ENCODE measurements at regions not wholly inside any gene's neighbourhood (a gene's known extent, or its start where the extent isn't known, plus 50 kb on each side); places are given as distances from the start of the nearest gene placed in this dataset.

- H3K9me3 ChIP-seq (replicated peaks; ENCODE audit: insufficient read depth, low read length): no peaks in the 10 kb centered on the region
- no peak for DNase-seq
- H2AFZ ChIP-seq (ENCODE audit: low read length): no peak overlapping the region
Measured at GRCh38 chrX:147405764-147406163, 506.0 kb upstream of the FMR1 start.

GRCh38 chrX:147403040-147403439, 508.7 kb upstream of the FMR1 start:
- Histone ChIP-seq H3K4me1 (ENCODE audit: low read length) (no peaks in the 10 kb centered on the region), H3K27ac (ENCODE audit: low read length) (no peak overlapping the region), H3K36me3 (replicated peaks; ENCODE audit: insufficient read depth, low read length) (no peaks in the 10 kb centered on the region), H3K9me2 (replicated peaks; ENCODE audit: insufficient read depth, low read length) (no peaks in the 10 kb centered on the region), H4K20me1 (ENCODE audit: insufficient read depth, low read length) (no peaks in the 10 kb centered on the region), H3K27me3 (replicated peaks; ENCODE audit: insufficient read depth, low read length) (no peaks in the 10 kb centered on the region), H3K9ac (ENCODE audit: low read length) (no peak overlapping the region), H2AFZ (ENCODE audit: low read length) (no peak overlapping the region), H3K4me3 (ENCODE audit: low read length) (no peak overlapping the region), H3K9me3 (replicated peaks; ENCODE audit: insufficient read depth, low read length) (no peaks in the 10 kb centered on the region), H3K79me2 (ENCODE audit: low read length) (no peaks in the 10 kb centered on the region), H3F3A (ENCODE audit: insufficient read depth, low read length) (no peaks in the 10 kb centered on the region), H3K4me2 (ENCODE audit: low read depth, low read length) (no peak overlapping the region)
- no peak for DNase-seq
- TF ChIP-seq CTCF (IDR thresholded peaks at IDR 0.05; ENCODE audit: low read length) (no peak), EZH2 (optimal IDR thresholded peaks at IDR 0.05; ENCODE audit: low read depth, low read length) (no peak), EZH2phosphoT487 (IDR thresholded peaks at IDR 0.05; ENCODE audit: low read length) (no peak)

More at GRCh38 chrX:147405764-147406163, 506.0 kb upstream of the FMR1 start:
- Histone ChIP-seq H3K4me1 (ENCODE audit: low read length) (no peaks in the 10 kb centered on the region), H3K27ac (ENCODE audit: low read length) (no peak overlapping the region), H3K27me3 (replicated peaks; ENCODE audit: insufficient read depth, low read length) (no peaks in the 10 kb centered on the region), H3K9ac (ENCODE audit: low read length) (no peak overlapping the region), H3K9me2 (replicated peaks; ENCODE audit: insufficient read depth, low read length) (no peaks in the 10 kb centered on the region), H3K4me3 (ENCODE audit: low read length) (no peak overlapping the region), H3K36me3 (replicated peaks; ENCODE audit: insufficient read depth, low read length) (no peaks in the 10 kb centered on the region), H4K20me1 (ENCODE audit: insufficient read depth, low read length) (no peaks in the 10 kb centered on the region), H3K4me2 (ENCODE audit: low read depth, low read length) (no peak overlapping the region), H3F3A (ENCODE audit: insufficient read depth, low read length) (no peaks in the 10 kb centered on the region), H3K79me2 (ENCODE audit: low read length) (no peaks in the 10 kb centered on the region)
- no peak for TF ChIP-seq EZH2phosphoT487 (IDR thresholded peaks at IDR 0.05; ENCODE audit: low read length)
- TF ChIP-seq EZH2 (optimal IDR thresholded peaks at IDR 0.05; ENCODE audit: low read depth, low read length): no peak
- TF ChIP-seq CTCF (IDR thresholded peaks at IDR 0.05; ENCODE audit: low read length): no peak

- Histone ChIP-seq H3K9me2 (replicated peaks; ENCODE audit: insufficient read depth, low read length) (no peaks in the 10 kb centered on the region), H3K36me3 (replicated peaks; ENCODE audit: insufficient read depth, low read length) (no peaks in the 10 kb centered on the region), H3K79me2 (ENCODE audit: low read length) (no peaks in the 10 kb centered on the region), H3K27me3 (replicated peaks; ENCODE audit: insufficient read depth, low read length) (no peaks in the 10 kb centered on the region), H3K4me2 (ENCODE audit: low read depth, low read length) (no peak overlapping the region), H3K9ac (ENCODE audit: low read length) (no peak overlapping the region), H2AFZ (ENCODE audit: low read length) (no peak overlapping the region), H3K9me3 (replicated peaks; ENCODE audit: insufficient read depth, low read length) (no peaks in the 10 kb centered on the region), H3F3A (ENCODE audit: insufficient read depth, low read length) (no peaks in the 10 kb centered on the region), H3K27ac (ENCODE audit: low read length) (no peak overlapping the region), H3K4me1 (ENCODE audit: low read length) (no peaks in the 10 kb centered on the region), H3K4me3 (ENCODE audit: low read length) (no peak overlapping the region), H4K20me1 (ENCODE audit: insufficient read depth, low read length) (no peaks in the 10 kb centered on the region)
- no peak for TF ChIP-seq CTCF (IDR thresholded peaks at IDR 0.05; ENCODE audit: low read length)
- TF ChIP-seq EZH2phosphoT487 (IDR thresholded peaks at IDR 0.05; ENCODE audit: low read length): no peak
- TF ChIP-seq EZH2 (optimal IDR thresholded peaks at IDR 0.05; ENCODE audit: low read depth, low read length): no peak
- DNase-seq: no peak
Measured at GRCh38 chrX:147378767-147379166, 533.0 kb upstream of the FMR1 start.

Data from MM.1S (cell line).